NCI-H524 (cell line): ENCODE measurements at regions not wholly inside any gene's neighbourhood (a gene's known extent, or its start where the extent isn't known, plus 50 kb on each side); places are given as distances from the start of the nearest gene placed in this dataset.

Experiments used
- DNase-seq, 2 experiments: peaks; one replicate each; lab custom pipeline; 2025; lab: John Stamatoyannopoulos, UW

DNA sequence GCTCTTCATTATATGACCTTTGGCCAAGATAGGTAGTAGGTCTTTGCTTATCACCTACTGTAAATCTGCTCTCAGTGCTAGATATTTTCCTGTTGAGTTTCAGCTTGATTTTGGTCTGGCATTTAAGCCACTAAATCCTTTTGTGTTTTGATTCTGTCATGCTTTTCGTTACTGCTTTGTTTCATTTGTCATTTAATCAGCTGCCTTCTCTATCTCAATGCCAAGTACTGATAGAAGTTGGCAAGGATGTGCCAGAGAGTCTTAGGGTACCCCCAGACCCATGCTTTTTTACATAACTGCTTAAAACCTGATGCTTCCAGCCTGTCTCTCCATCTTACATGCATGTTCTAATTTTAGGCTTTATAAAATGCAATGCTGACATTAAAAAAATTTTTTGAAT, 300.1 kb upstream of the SASH1 start:
- DNase-seq: no peak

- no peak for DNase-seq
Measured at GRCh38 chr6:148044261-148044751, 298.3 kb upstream of the SASH1 start.

DNA sequence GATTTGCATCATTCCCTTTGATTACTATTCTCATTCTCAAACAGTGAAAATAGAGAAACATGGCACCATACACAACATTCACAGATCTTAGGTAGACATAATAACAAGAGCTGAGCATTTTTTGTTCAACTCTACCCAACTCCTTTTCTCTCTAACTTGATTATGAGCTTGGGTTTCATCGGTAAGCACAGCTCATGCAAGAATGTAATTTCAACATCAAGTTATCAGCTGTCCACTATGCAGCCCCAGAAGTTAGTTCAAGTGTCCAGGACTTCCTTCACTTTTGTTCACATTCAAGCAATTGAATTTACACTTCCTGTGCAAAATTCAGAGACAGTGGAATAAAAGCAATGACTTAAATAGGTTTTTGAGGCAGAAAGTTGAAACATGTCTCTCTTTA, 297.7 kb upstream of the SASH1 start:
- DNase-seq: no peak

GRCh38 chr6:148053209-148053608, 289.4 kb upstream of the SASH1 start:
- no peak for DNase-seq

DNA sequence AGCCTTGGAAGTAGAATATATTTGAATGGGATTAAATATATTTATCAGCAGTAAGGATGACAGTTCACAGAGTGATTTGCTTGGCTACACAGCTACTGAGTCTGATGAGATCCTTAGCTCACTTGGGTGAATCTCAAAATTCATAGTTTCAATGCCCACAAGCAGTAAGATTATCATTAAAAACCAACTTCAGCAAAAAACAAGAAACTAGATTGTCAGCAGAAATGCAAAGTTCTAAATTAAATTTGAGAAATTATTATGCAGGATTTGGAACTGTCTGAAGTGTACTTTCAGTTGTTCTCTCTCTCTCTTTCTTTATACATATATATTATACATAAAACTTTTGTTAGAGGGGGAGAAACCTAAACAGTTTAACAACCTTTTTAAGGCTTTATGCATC, 288.8 kb upstream of the SASH1 start:
- no peak for DNase-seq

GRCh38 chr6:148054219-148054618, 288.4 kb upstream of the SASH1 start:
- DNase-seq: no peak

- no peak for DNase-seq
Measured at GRCh38 chr6:148055419-148055818, 287.2 kb upstream of the SASH1 start.

GRCh38 chr6:148059869-148060268, 282.8 kb upstream of the SASH1 start:
- DNase-seq: no peak

DNA sequence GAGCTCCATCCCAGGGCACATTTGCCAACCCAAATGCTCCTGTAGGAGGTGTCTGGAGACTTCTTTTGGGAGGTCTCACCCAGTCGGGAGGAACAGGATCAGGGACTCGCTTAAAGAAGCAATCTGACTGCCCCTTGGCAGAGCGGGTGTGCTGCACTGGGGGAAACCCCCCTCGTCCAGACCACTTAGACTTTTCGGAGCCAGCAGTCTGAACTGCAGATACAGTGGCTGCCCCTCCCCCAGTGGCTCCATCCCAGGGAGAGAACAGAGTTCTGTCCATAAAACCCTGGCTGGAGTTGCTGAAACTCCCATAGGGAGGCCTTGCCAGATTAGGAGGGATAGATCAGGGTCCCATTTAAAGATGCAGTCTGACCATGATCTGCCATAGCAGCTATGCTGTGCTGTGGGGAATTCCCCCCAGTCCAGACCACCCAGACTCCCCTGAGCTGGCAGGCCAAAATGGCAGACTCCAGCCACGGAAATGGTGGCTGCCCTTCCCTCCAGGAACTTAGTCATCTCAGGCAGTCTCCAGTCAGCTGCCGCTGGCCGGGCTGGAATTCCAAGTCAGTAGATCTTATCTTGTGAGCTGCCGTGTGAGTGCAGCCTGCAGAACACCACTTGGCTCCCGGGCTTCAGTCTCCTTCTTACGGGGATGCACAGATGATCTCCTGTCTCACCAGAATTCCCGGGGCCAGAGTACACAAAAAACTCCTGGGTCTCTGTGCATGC, 278.1 kb upstream of the SASH1 start:
- no peak for DNase-seq

- peak; percentile 30 to 85 for DNase-seq
Measured at GRCh38 chr6:148068437-148069061, 274.1 kb upstream of the SASH1 start.

DNA sequence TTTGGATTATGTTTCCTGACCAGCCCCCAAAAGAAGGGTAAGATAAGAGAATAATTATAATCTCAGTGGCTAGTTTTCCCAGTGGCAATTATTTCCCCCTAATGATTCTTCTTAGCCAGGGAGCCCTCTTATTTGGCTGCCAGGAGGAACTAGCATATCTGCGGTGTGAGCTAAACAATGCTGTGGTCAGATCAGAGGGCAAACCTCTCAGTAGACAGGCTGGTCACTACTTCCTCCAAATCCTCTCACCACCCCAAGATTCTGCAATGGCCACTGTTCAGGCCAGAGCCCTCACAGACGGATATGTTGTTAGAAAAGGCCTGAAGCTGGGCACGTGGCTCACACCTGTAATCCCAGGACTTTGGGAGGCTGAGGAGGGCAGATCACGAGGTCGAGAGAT, 273.4 kb upstream of the SASH1 start:
- peak in 1 of 2 experiments; percentile 49 for DNase-seq

GRCh38 chr6:148074291-148074690, 268.3 kb upstream of the SASH1 start:
- DNase-seq: peak in 1 of 2 experiments; percentile 62

GRCh38 chr6:148074738-148075137, 267.9 kb upstream of the SASH1 start:
- no peak for DNase-seq

DNA sequence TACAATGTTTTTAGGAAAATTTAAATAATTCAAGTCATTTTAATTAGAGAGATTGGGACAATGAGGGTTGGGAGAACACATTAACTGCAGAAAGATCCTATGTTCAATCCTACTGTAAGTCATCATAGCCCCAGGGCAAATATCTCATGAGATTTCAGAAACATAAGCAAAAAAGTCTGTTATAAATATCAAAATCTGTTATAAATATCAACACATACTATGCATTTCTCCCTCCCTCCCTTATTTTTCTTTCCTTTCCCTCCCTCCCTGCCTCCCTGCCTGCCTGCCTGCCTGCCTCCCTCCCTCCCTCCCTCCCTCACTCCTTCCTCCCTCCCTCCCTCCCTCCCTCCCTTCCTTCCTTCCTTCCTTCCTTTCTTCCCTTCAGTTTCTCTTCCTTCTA, 267.3 kb upstream of the SASH1 start:
- no peak for DNase-seq

- DNase-seq: no peak
Measured at GRCh38 chr6:148076051-148076450, 266.6 kb upstream of the SASH1 start.

DNA sequence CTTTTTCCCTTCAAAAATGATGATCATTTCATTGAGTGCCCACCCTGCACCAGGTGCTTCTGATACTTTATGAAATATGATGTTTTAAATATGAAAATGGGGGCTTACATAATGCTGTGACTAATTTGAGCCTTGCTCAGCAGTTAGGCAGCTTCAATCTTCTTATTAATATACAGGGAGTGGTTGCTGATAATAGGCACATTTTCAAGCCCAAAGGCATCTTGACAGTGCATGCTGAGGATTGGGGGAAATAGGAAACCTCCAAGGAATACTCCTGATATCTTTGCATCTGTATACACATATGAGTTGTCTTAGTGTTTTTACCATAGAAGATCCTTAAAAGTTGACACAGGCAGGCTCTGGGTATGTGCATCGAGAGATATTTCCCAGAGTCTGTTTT, 262.3 kb upstream of the SASH1 start:
- no peak for DNase-seq

DNA sequence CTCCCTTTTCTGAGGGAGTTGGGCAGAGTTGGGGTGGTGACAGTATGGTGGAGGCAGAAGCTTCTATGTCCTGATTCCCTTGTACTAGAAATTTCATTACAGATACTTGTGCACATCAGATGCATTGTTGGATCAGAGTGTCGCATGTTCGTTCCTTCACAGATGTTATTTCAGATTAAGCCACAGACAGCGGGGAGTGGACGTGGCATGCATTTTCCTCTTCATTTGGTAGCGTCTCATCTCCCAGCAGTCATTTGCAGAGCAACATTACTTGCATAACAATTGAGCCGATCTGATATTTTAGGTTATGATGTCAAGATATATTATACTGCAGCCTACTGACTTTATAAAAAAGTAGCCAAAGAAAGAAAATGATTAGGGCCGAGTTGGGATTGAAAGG, 261.6 kb upstream of the SASH1 start:
- no peak for DNase-seq

GRCh38 chr6:148082044-148082443, 260.6 kb upstream of the SASH1 start:
- DNase-seq: no peak

GRCh38 chr6:148082696-148083095, 259.9 kb upstream of the SASH1 start:
- DNase-seq: peak; percentile 24 to 70

GRCh38 chr6:148085631-148086331, 256.9 kb upstream of the SASH1 start:
- DNase-seq: peak in 1 of 2 experiments; percentile 71

- DNase-seq: no peak
Measured at GRCh38 chr6:148086386-148086785, 256.3 kb upstream of the SASH1 start.

DNA sequence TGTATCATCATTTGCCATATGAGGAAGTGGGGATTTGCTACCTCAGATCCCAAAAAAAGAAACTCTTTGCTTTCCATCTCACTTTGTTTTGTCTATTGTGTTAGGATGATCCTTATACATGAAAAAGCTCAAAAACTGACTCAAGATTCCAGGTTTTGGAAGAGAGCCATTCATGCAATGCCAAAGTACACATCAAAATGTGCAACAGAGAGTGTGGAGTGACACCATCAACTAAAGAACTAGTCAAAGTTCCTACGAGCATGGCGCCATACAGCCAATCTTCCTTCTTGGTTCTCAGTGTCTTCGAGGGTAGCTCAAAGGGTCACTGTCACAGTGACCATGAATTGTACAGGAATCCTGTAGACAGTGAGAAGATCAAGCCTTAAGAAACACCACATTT, 255.8 kb upstream of the SASH1 start:
- DNase-seq: no peak

- DNase-seq: no peak
Measured at GRCh38 chr6:148087659-148088058, 255.0 kb upstream of the SASH1 start.
